ENCODE measurements at regions not wholly inside any gene's neighbourhood (a gene's known extent, or its start where the extent isn't known, plus 50 kb on each side); places are given as distances from the start of the nearest gene placed in this dataset.

- TF ChIP-seq ZBTB2 (CRISPR knock-in tag; IDR thresholded peaks at IDR 0.05; ENCODE audit: low read depth) (no peak), ATF2 (CRISPR knock-in tag; IDR thresholded peaks at IDR 0.05) (no peak)
Measured at GRCh38 chr1:101145449-101145820, 91.4 kb upstream of the S1PR1 start (continued).

GRCh38 chr1:101144671-101145448, 92.0 kb upstream of the S1PR1 start:
- ChIA-PET CTCF (ENCODE audit: low intra/inter-chr PET ratio, low total read pairs) (no interaction called here), POLR2A (no interaction called here)
- H3K4me2 ChIP-seq (ENCODE audit: low read depth, low read length) = no peak overlapping the region
- no peak overlapping the region for H3K4me3 ChIP-seq (replicated peaks in 1 of 3; ENCODE audit: insufficient read depth in 1 of 3, low read depth in 2 of 3, low read length in 3 of 3)
- WGBS (ENCODE audit: low lambda C conversion rate) = 34% methylated on average over 5 of the region's 5 CpGs
- no peaks in the 10 kb centered on the region for H3K36me3 ChIP-seq (replicated peaks in 1 of 2; ENCODE audit: control insufficient read depth in 1 of 2, insufficient read depth in 2 of 2, low read length in 2 of 2)
- no peak overlapping the region for H2AFZ ChIP-seq (ENCODE audit: low read length)
- no peaks in the 10 kb centered on the region for H3K9me3 ChIP-seq (ENCODE audit: low read length)
- ATAC-seq = no peak
- no peaks in the 10 kb centered on the region for H3K27me3 ChIP-seq (ENCODE audit: control insufficient read depth in 1 of 2, insufficient read depth in 2 of 2, low read length in 2 of 2)
- H3K9ac ChIP-seq (ENCODE audit: insufficient read depth, low read depth, low read length) = no peak overlapping the region
- BruUV-seq (replicated peaks) = no TSS peak
- intact Hi-C loops (cut with micrococcal nuclease; ENCODE audit: unreplicated experiment) = no loop called here
- peaks cover 6% of the 10 kb centered on the region for H3K4me1 ChIP-seq (ENCODE audit: insufficient read depth, low read length)
- in situ Hi-C loops (cut with HindIII; ENCODE audit: extremely low pct_ligation_motif_present, low pct_unique_long_range_greater_than_20kb) = no loop called here
- H3K79me2 ChIP-seq (ENCODE audit: insufficient read depth, low read length) = no peaks in the 10 kb centered on the region
- no peak overlapping the region for H3K27ac ChIP-seq (ENCODE audit: extremely low read length, insufficient read depth, low read length)
- H4K20me1 ChIP-seq (ENCODE audit: insufficient read depth, low read length) = no peaks in the 10 kb centered on the region
- no peak for FAIRE-seq
- DNase-seq (ENCODE audit: low spot score) = no peak
- TF ChIP-seq ARID3A (IDR thresholded peaks at IDR 0.05; ENCODE audit: low read depth, low read length) = no peak
- TF ChIP-seq ZSCAN29 (CRISPR knock-in tag; conservative IDR thresholded peaks at IDR 0.05) = no peak
- TF ChIP-seq SMC3 (IDR thresholded peaks at IDR 0.05; ENCODE audit: low read length) = no peak
- no peak for TF ChIP-seq BCLAF1 (IDR thresholded peaks at IDR 0.05)

All from HepG2 (cell line).